GM12865 (cell line): ENCODE measurements at regions not wholly inside any gene's neighbourhood (a gene's known extent, or its start where the extent isn't known, plus 50 kb on each side); places are given as distances from the start of the nearest gene placed in this dataset.

ENCODE experiments used
- DNase-seq: peaks from one replicate; pipeline ENCODE4 v3.0.0; 2010; ENCODE audit warnings: low read depth
- H3K4me3 ChIP-seq: 2 replicates; pipeline ENCODE4 v1.5.1; 2011; ENCODE audit warnings: mild to moderate bottlenecking, low read depth, low read length, control low read depth
- TF ChIP-seq, protein P1 (sequence below): IDR thresholded peaks from 2 replicates; pipeline ENCODE4 v1.5.1; 2011; ENCODE audit warnings: low read length, control low read depth, low read depth, inconsistent platforms; ENCODE audit not compliant: insufficient read depth; ENCODE audit errors: missing control alignments

DNA sequence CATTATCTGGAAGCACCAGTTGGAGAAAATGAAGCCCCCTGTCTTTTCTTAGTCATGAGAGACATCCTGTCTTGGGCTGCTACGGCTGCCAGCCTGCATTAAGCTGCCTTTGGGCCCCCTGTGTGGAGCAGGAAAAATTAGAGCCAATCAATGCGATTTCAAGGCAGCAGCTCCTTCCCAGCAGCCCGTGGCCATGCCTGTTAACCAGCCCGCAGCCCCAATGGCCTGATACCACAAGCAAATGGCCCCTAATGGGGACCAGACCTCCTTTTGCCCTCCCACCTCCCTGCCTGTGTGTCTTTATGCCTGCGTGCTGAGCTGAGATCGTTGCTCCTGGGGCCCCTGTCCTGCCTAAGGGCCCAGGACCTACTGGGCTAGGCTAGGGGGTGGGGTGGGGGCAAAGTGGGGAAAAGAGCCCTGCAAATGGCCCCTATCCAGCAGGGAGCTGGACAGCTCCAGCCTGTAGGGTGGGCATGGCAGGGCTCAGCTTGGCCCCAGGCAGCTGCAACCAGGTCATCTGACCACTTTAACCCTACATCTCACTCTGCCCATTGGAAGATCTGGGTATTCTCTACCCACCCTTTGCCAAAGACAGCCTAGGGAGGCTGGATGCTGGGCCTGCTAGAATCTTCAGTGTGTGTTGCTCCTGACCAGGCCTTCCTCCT lies 53.8 kb upstream of the MRPS22 start:
- TF ChIP-seq, protein P1, sequence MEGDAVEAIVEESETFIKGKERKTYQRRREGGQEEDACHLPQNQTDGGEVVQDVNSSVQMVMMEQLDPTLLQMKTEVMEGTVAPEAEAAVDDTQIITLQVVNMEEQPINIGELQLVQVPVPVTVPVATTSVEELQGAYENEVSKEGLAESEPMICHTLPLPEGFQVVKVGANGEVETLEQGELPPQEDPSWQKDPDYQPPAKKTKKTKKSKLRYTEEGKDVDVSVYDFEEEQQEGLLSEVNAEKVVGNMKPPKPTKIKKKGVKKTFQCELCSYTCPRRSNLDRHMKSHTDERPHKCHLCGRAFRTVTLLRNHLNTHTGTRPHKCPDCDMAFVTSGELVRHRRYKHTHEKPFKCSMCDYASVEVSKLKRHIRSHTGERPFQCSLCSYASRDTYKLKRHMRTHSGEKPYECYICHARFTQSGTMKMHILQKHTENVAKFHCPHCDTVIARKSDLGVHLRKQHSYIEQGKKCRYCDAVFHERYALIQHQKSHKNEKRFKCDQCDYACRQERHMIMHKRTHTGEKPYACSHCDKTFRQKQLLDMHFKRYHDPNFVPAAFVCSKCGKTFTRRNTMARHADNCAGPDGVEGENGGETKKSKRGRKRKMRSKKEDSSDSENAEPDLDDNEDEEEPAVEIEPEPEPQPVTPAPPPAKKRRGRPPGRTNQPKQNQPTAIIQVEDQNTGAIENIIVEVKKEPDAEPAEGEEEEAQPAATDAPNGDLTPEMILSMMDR = no peak
- no peak for DNase-seq
- no peak overlapping the region for H3K4me3 ChIP-seq

DNA sequence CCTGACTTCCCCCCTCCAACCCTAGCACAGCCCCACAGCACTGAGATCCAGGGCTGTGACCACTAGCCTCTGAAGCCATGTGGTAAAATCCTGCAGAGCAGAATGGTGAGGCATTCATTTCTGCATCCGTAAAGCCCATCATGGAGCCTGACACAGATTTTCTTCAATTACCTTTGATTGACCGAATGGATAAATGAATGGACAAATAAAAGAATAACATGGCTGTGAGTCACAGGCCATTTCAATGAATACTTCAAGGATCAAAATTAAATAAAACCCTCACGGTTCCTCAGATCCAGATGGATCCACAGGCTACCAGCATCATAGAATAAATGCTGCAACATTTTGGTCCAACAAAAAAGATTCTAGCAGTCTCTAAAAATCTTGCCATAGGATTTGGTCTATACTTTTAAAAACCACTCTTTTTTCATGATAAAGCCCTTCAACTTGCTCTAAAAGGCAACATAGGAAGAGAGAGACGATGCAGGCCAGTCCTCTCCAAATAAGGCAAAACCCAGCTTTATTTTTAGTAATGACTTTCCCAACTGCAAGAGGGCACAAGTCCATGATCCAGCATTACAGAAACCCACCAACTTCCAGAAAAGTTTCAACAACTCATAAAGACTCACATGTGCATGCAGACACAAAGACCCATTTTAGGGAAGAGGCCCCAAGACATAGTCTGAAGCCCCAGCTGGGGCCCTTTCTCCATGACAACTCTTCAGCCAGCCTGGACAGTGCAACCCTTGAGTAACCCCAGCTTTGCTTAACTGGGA lies 52.4 kb upstream of the MRPS22 start:
- H3K4me3 ChIP-seq = no peak overlapping the region
- TF ChIP-seq, protein P1 = no peak
- DNase-seq = no peak

DNA sequence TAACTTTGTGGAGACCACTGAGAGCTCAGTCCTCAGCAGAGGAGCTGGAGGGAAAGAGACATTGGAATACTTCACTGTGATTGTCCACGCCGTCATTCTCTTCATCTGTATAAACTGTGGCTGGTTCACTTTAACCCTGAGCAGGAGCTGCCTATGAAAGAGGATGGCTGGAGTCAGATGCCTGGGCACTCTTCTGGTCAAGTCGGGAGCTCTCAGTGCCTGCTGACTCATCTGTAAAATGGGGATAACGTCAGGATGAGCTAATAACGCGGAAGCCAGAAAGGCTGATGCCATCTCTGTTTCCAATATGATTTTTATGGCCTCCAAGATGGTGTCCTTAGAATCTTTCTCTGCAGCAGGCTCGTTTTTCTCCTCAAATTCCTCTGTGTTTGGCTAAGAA lies 51.6 kb upstream of the MRPS22 start:
- TF ChIP-seq, protein P1 = no peak
- no peak for DNase-seq
- H3K4me3 ChIP-seq = no peak overlapping the region

DNA sequence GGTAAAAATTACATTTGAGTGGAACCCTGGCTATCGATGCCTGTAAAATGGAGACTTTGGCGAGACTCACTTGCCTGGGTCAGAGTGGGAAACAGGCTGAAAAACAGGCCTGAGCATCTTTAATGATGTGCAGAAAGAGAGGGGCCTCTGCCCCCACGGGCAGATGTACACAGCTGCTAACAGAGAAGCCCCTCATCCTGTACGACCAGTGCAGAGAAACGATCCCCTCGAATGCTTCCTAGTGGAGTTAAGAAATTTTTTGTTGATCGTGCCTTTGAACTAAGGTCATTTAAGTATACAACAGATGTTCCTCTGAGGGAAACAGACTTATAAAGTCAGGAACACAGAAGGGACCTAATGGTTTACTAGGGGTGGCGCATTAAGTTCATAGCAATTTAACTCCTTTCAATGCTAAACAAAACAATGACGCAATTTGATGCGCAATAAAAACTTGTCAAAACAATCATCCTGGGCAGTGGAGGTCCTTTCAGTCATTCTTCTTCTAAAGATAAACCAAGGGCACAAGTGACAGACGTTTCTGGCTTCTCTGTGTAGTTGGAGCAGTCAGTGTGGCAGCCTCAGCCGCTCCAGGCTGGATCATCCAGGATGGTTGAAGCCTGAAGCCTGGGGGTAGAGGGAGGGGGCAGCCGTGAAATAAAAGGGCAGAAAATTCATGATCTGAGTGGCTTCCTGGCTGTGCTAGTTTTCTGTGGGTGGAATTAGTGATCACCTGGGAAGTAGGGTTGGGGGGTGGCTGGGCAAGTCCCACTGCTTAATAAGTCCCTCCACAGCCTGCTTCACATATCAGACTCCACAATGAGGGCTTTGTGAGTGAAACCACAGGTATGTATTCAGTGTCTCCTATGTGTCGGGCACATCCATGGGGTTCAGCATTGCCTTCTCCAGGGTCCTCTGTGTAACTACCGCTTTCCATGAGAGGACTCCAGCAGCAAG lies 50.8 kb upstream of the MRPS22 start:
- no peak overlapping the region for H3K4me3 ChIP-seq
- no peak for DNase-seq
- TF ChIP-seq, protein P1 = no peak

DNA sequence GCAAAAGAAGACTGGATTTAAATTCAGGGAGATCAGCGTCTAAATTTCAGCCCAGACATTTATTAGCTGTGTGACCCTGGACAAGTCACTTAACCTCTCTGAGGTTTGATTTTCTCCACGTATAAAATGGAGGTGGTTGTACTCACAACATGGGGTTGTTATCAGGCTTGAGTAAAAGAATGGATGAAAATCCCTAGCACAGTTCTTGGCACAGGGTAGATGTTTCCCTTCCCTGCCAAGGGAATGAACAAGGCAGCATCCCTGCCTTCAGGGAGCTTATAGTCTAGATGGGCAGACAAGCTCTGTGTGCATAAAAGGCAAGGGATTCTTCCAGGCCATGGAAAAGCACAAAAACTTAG lies 50.2 kb upstream of the MRPS22 start:
- no peak overlapping the region for H3K4me3 ChIP-seq
- DNase-seq = no peak
- TF ChIP-seq, protein P1 = no peak
